DMS 273 treated with DMSO at 0.1 percent for 48 hours (cell line): ENCODE measurements at regions not wholly inside any gene's neighbourhood (a gene's known extent, or its start where the extent isn't known, plus 50 kb on each side); places are given as distances from the start of the nearest gene placed in this dataset.

Experiments
- DNase-seq: peaks from one replicate; lab custom pipeline; 2025; lab: John Stamatoyannopoulos, UW

- DNase-seq, result no peak
These were observed 218.4 kb upstream of the TMEM161B start for GRCh38 chr5:88487066-88487465.

GRCh38 chr5:88486431-88486830 is 217.8 kb upstream of the TMEM161B start:
- no peak for DNase-seq

GRCh38 chr5:88485531-88485930 is 216.9 kb upstream of the TMEM161B start:
- DNase-seq, result no peak

GRCh38 chr5:88483964-88484672 is 215.5 kb upstream of the TMEM161B start:
- DNase-seq, result no peak

- peak; percentile 92 for DNase-seq
These were observed 212.3 kb upstream of the TMEM161B start for GRCh38 chr5:88480801-88481499.

- DNase-seq, result peak; percentile 86
These were observed 211.6 kb upstream of the TMEM161B start for GRCh38 chr5:88480245-88480644.

- no peak for DNase-seq
These were observed 205.9 kb upstream of the TMEM161B start for GRCh38 chr5:88474574-88474973.

GRCh38 chr5:88470745-88471144 is 202.1 kb upstream of the TMEM161B start:
- no peak for DNase-seq

- DNase-seq, result no peak
These were observed 191.3 kb upstream of the TMEM161B start for GRCh38 chr5:88459971-88460370.

- DNase-seq, result no peak
These were observed 184.2 kb upstream of the TMEM161B start for GRCh38 chr5:88452820-88453219.

GRCh38 chr5:88450239-88450638 is 181.6 kb upstream of the TMEM161B start:
- no peak for DNase-seq

GRCh38 chr5:88438006-88438405 is 169.4 kb upstream of the TMEM161B start:
- DNase-seq, result no peak

GRCh38 chr5:88436290-88436689 is 167.6 kb upstream of the TMEM161B start:
- DNase-seq, result no peak

- DNase-seq, result no peak
These were observed 160.0 kb upstream of the TMEM161B start for GRCh38 chr5:88428633-88429032.

- no peak for DNase-seq
These were observed 157.8 kb upstream of the TMEM161B start for GRCh38 chr5:88426441-88426840.

- no peak for DNase-seq
These were observed 156.5 kb upstream of the TMEM161B start for GRCh38 chr5:88425124-88425523.

- DNase-seq, result no peak
These were observed 151.3 kb upstream of the TMEM161B start for GRCh38 chr5:88419931-88420330.

GRCh38 chr5:88407341-88407740 is 138.7 kb upstream of the TMEM161B start:
- no peak for DNase-seq

- no peak for DNase-seq
These were observed 137.1 kb upstream of the TMEM161B start for GRCh38 chr5:88405783-88406182.

GRCh38 chr5:88404405-88404804 is 135.8 kb upstream of the TMEM161B start:
- no peak for DNase-seq

- no peak for DNase-seq
These were observed 133.0 kb upstream of the TMEM161B start for GRCh38 chr5:88401686-88402085.

GRCh38 chr5:88401228-88401627 is 132.6 kb upstream of the TMEM161B start:
- DNase-seq, result no peak

GRCh38 chr5:88399561-88399960 is 130.9 kb upstream of the TMEM161B start:
- no peak for DNase-seq

GRCh38 chr5:88398316-88398715 is 129.7 kb upstream of the TMEM161B start:
- DNase-seq, result no peak
